OCI-LY7 (cell line): ENCODE measurements at regions not wholly inside any gene's neighbourhood (a gene's known extent, or its start where the extent isn't known, plus 50 kb on each side); places are given as distances from the start of the nearest gene placed in this dataset.

ENCODE experiments used
- BruUV-seq: library from RNA; stranded (reverse); fragments of 400-500 nt; replicated peaks from 2 replicates; lab custom pipeline; 2021; lab: Mats Ljungman, UMichigan
- CTCF ChIA-PET: fragments of 300-600 bp; sonication (Branson Sonifier 250); formaldehyde crosslinking; loops from one replicate; lab custom pipeline; 2022; ENCODE audit warnings: antibody characterized with exemption; ENCODE audit not compliant: unreplicated experiment; lab: Charles Lee
- POLR2A ChIA-PET: fragments of 300-600 bp; sonication (Branson Sonifier 250); formaldehyde crosslinking; loops from one replicate; lab custom pipeline; 2022; ENCODE audit warnings: antibody characterized with exemption; lab: Charles Lee
- DNase-seq: peaks from one replicate; pipeline ENCODE4 v3.0.0-alpha.2; 2015; ENCODE audit warnings: low spot score
- H2AFZ ChIP-seq: fragments of 200-600 bp; sonication (generic), shearing (Covaris generic); 2 replicates; pipeline ENCODE4 v1.6.1; 2014; ENCODE audit warnings: mild to moderate bottlenecking, antibody characterized with exemption, low read length, moderate library complexity
- H3K27ac ChIP-seq: fragments of 200-600 bp; sonication (generic); 2 replicates; pipeline ENCODE4 v1.5.1; 2014; ENCODE audit warnings: mixed run types, low read depth, mild to moderate bottlenecking, moderate library complexity, low read length, inconsistent platforms; ENCODE audit not compliant: poor library complexity, severe bottlenecking
- H3K36me3 ChIP-seq: fragments of 200-600 bp; sonication (generic); 2 replicates; pipeline ENCODE4 v1.6.1; 2014; ENCODE audit warnings: mild to moderate bottlenecking, antibody characterized with exemption, low read length, moderate library complexity, mixed read lengths; ENCODE audit not compliant: insufficient read depth
- H3K4me1 ChIP-seq: fragments of 200-600 bp; sonication (generic); 2 replicates; pipeline ENCODE4 v1.5.1; 2014; ENCODE audit warnings: mild to moderate bottlenecking, low read length; ENCODE audit not compliant: insufficient read depth, poor library complexity, severe bottlenecking
- H3K4me2 ChIP-seq: fragments of 200-600 bp; sonication (generic); 2 replicates; pipeline ENCODE4 v1.6.1; 2014; ENCODE audit warnings: mild to moderate bottlenecking, low read length
- H3K4me3 ChIP-seq: fragments of 200-600 bp; sonication (generic); 2 replicates; pipeline ENCODE4 v1.5.1; 2014; ENCODE audit warnings: mild to moderate bottlenecking, low read depth, low read length; ENCODE audit not compliant: poor library complexity, severe bottlenecking
- H3K79me2 ChIP-seq: fragments of 200-600 bp; sonication (generic); 2 replicates; pipeline ENCODE4 v1.6.1; 2016; ENCODE audit warnings: low read depth, mild to moderate bottlenecking, low read length, moderate library complexity, mixed read lengths; ENCODE audit not compliant: insufficient read depth
- H3K9me2 ChIP-seq: fragments of 200-600 bp; sonication (generic); 2 replicates; pipeline ENCODE4 v1.6.1; 2016; ENCODE audit warnings: mild to moderate bottlenecking, low read length, mixed read lengths; ENCODE audit not compliant: insufficient read depth
- H3K9me3 ChIP-seq: fragments of 200-600 bp; sonication (generic); 2 replicates; pipeline ENCODE4 v1.6.1; 2014; ENCODE audit warnings: mild to moderate bottlenecking, mixed run types, low read length, mixed read lengths
- H4K20me1 ChIP-seq: fragments of 200-600 bp; sonication (generic); 2 replicates; pipeline ENCODE4 v1.6.1; 2014; ENCODE audit warnings: mild to moderate bottlenecking, antibody characterized with exemption, low read length, moderate library complexity, mixed read lengths; ENCODE audit not compliant: insufficient read depth
- CTCF ChIP-seq: fragments of 200-600 bp; sonication (generic); conservative IDR thresholded peaks from 2 replicates; pipeline ENCODE4 v1.5.1; 2014; ENCODE audit warnings: mild to moderate bottlenecking, antibody characterized with exemption, low read length, moderate library complexity, mixed read lengths
- EZH2phosphoT487 ChIP-seq: fragments of 200-600 bp; sonication (generic); IDR thresholded peaks from 2 replicates; pipeline ENCODE4 v1.6.1; 2018; ENCODE audit warnings: low read depth, borderline replicate concordance, mild to moderate bottlenecking, mixed run types, antibody characterized with exemption, low read length, moderate library complexity, mixed read lengths
- intact Hi-C: fragments of 100-400 bp; cut with micrococcal nuclease; formaldehyde crosslinking; loops from one replicate; pipeline ENCODE4 v1.10.0; 2022; ENCODE audit not compliant: unreplicated experiment

DNA sequence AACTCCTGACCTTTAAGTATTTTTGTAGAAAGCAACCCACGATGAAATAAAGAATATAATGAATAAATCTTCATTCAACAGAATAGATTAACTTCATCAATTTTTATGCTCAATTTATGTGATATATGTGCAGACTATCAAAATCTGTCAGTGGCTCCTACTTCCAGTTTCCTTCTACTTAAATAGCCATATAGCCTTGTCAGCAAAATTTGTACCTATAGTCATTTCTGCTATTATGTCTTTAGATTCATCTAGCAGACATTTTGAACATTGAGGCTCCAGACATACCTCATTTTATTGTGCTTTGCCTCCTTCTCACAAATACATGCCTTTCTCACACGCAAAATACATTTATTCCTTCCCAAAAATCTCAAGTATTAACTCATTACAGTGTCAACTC lies 971.7 kb downstream of the FAM133A start:
- Histone ChIP-seq H3K79me2 (no peaks in the 10 kb centered on the region), H3K9me3 (no peaks in the 10 kb centered on the region), H3K36me3 (no peaks in the 10 kb centered on the region), H3K4me1 (no peaks in the 10 kb centered on the region), H3K4me3 (no peak overlapping the region), H2AFZ (no peak overlapping the region), H4K20me1 (no peaks in the 10 kb centered on the region), H3K9me2 (no peaks in the 10 kb centered on the region), H3K4me2 (no peak overlapping the region), H3K27ac (no peak overlapping the region)
- ChIA-PET CTCF (no interaction called here), POLR2A (no interaction called here)
- no TSS peak for BruUV-seq
- TF ChIP-seq CTCF (no peak), EZH2phosphoT487 (no peak)
- DNase-seq = no peak
- intact Hi-C loops = no loop called here

DNA sequence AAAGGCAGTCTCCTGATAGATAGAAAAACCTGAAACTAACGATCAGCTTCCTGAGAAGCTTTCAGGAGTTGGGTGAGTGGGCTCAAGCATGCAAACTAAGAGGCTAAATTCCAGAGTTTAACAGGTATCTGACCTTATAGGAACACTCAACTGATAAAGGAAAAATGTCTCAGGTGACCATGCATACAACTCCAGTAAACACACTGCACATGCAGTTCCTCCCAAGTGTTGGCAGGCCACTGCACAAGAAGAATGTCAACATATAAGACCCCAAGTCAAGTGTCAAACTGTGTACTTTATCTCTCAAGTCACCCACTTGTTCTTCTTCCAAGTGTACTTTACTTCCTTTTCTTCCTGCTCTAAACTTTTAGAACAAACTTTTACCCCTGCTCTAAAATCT lies 981.2 kb downstream of the FAM133A start:
- CTCF ChIA-PET = no interaction called here
- BruUV-seq = no TSS peak
- H4K20me1 ChIP-seq = no peaks in the 10 kb centered on the region
- H2AFZ ChIP-seq = no peak overlapping the region
- DNase-seq = no peak
- H3K9me3 ChIP-seq = no peaks in the 10 kb centered on the region
- no peak overlapping the region for H3K4me2 ChIP-seq
- POLR2A ChIA-PET = interaction anchor here (0.6 kb wide), 1 partner anchor 88 kb away, joined by 3 read pairs; no protein-coding TSS in a partner anchor
- no peak overlapping the region for H3K27ac ChIP-seq
- intact Hi-C loops = no loop called here
- H3K36me3 ChIP-seq = no peaks in the 10 kb centered on the region
- no peaks in the 10 kb centered on the region for H3K4me1 ChIP-seq
- no peaks in the 10 kb centered on the region for H3K9me2 ChIP-seq
- H3K4me3 ChIP-seq = no peak overlapping the region
- TF ChIP-seq CTCF (no peak), EZH2phosphoT487 (no peak)
- H3K79me2 ChIP-seq = no peaks in the 10 kb centered on the region

- TF ChIP-seq EZH2phosphoT487 (no peak), CTCF (no peak)
- no peak for DNase-seq
- Histone ChIP-seq H3K36me3 (no peaks in the 10 kb centered on the region), H3K4me3 (no peak overlapping the region), H3K4me1 (no peaks in the 10 kb centered on the region), H3K27ac (no peak overlapping the region), H2AFZ (no peak overlapping the region), H3K4me2 (no peak overlapping the region), H4K20me1 (no peaks in the 10 kb centered on the region), H3K79me2 (no peaks in the 10 kb centered on the region), H3K9me3 (no peaks in the 10 kb centered on the region), H3K9me2 (no peaks in the 10 kb centered on the region)
- CTCF ChIA-PET = no interaction called here
- intact Hi-C loops = no loop called here
- BruUV-seq = no TSS peak
- POLR2A ChIA-PET = no interaction called here
Measured at GRCh38 chrX:94662689-94663088, 988.7 kb downstream of the FAM133A start.
